ENCODE measurements at regions not wholly inside any gene's neighbourhood (a gene's known extent, or its start where the extent isn't known, plus 50 kb on each side); places are given as distances from the start of the nearest gene placed in this dataset.

GRCh38 chr2:150234787-150235446, 252.6 kb downstream of the RND3 start:
- DNase-seq (ENCODE audit: low spot score): no peak
- no peak overlapping the region for H3K27ac ChIP-seq
- ChIA-PET CTCF (interaction anchor here (0.6 to 0.7 kb wide), 3 partner anchors 11 to 460 kb away, joined by 3 read pairs; no protein-coding TSS in a partner anchor), POLR2A (ENCODE audit: low non-redundant PET) (no interaction called here)
- no peak for TF ChIP-seq CTCF (conservative IDR thresholded peaks at IDR 0.05; ENCODE audit: low read depth)

- DNase-seq (ENCODE audit: low spot score): no peak
- TF ChIP-seq CTCF (conservative IDR thresholded peaks at IDR 0.05; ENCODE audit: low read depth): no peak
- POLR2A ChIA-PET (ENCODE audit: low non-redundant PET): no interaction called here
- H3K27ac ChIP-seq: no peak overlapping the region
- CTCF ChIA-PET: no interaction called here
These were observed 254.6 kb downstream of the RND3 start for GRCh38 chr2:150232871-150233270.

- CTCF ChIA-PET: no interaction called here
These were observed 255.1 kb downstream of the RND3 start for GRCh38 chr2:150232321-150232720.

GRCh38 chr2:150230616-150231015, 256.9 kb downstream of the RND3 start:
- no peak for DNase-seq (ENCODE audit: low spot score)
- ChIA-PET CTCF (no interaction called here), POLR2A (ENCODE audit: low non-redundant PET) (no interaction called here)
- no peak overlapping the region for H3K27ac ChIP-seq
- no peak for TF ChIP-seq CTCF (conservative IDR thresholded peaks at IDR 0.05; ENCODE audit: low read depth)

More at GRCh38 chr2:150232321-150232720, 255.1 kb downstream of the RND3 start:
- DNase-seq (ENCODE audit: low spot score): no peak
- no peak for TF ChIP-seq CTCF (conservative IDR thresholded peaks at IDR 0.05; ENCODE audit: low read depth)
- no peak overlapping the region for H3K27ac ChIP-seq
- POLR2A ChIA-PET (ENCODE audit: low non-redundant PET): no interaction called here

GRCh38 chr2:150230004-150230403, 257.5 kb downstream of the RND3 start:
- TF ChIP-seq CTCF (conservative IDR thresholded peaks at IDR 0.05; ENCODE audit: low read depth): no peak
- DNase-seq (ENCODE audit: low spot score): no peak
- CTCF ChIA-PET: interaction anchor here (0.6 to 1.2 kb wide), 2 partner anchors 9 to 16 kb away, joined by 3 read pairs; no protein-coding TSS in a partner anchor
- POLR2A ChIA-PET (ENCODE audit: low non-redundant PET): no interaction called here
- no peak overlapping the region for H3K27ac ChIP-seq

- DNase-seq (ENCODE audit: low spot score): no peak
- H3K27ac ChIP-seq: no peak overlapping the region
- POLR2A ChIA-PET (ENCODE audit: low non-redundant PET): no interaction called here
- TF ChIP-seq CTCF (conservative IDR thresholded peaks at IDR 0.05; ENCODE audit: low read depth): no peak
- CTCF ChIA-PET: interaction anchor here (1.2 kb wide), 1 partner anchor 10 kb away, joined by 3 read pairs; no protein-coding TSS in a partner anchor
These were observed 258.5 kb downstream of the RND3 start for GRCh38 chr2:150228936-150229335.

Data from RWPE1 (cell line).